Nephron (organoid): ENCODE measurements at regions not wholly inside any gene's neighbourhood (a gene's known extent, or its start where the extent isn't known, plus 50 kb on each side); places are given as distances from the start of the nearest gene placed in this dataset.
"Not testable (repeated sequence)": the region's sequence is repeated elsewhere in the genome, so short reads cannot be mapped to it uniquely, and the experiment has no call there.

Source experiments
- H3K27ac Mint-ChIP-seq, 3 experiments: 2 replicates each; pipeline ENCODE4 v1.8.0; 2020; ENCODE audit warnings: mixed read lengths in 3 of 3, mild to moderate bottlenecking in 2 of 3, moderate library complexity in 1 of 3
- H3K27me3 Mint-ChIP-seq: 2 replicates; pipeline ENCODE4 v1.8.0; 2021; ENCODE audit warnings: low read depth, mild to moderate bottlenecking, moderate library complexity, mixed read lengths
- H3K36me3 Mint-ChIP-seq: 2 replicates; pipeline ENCODE4 v1.8.0; 2020; ENCODE audit warnings: low read depth, mixed read lengths
- H3K4me1 Mint-ChIP-seq: 2 replicates; pipeline ENCODE4 v1.8.0; 2020; ENCODE audit warnings: mixed read lengths
- H3K4me3 Mint-ChIP-seq, 3 experiments: 2 replicates each; pipeline ENCODE4 v1.8.0; 2020; ENCODE audit warnings: mild to moderate bottlenecking in 3 of 3, mixed read lengths in 3 of 3, moderate library complexity in 2 of 3
- H3K9me3 Mint-ChIP-seq: 2 replicates; pipeline ENCODE4 v1.8.0; 2020; ENCODE audit warnings: mixed read lengths
- CTCF ChIP-seq, 3 experiments: fragments of 200-600 bp; sonication (generic); IDR thresholded peaks; one replicate each; pipeline ENCODE4 v1.5.0; 2021; ENCODE audit warnings: antibody characterized with exemption in 3 of 3; ENCODE audit not compliant: unreplicated experiment in 3 of 3

GRCh38 chr7:155237297-155237696, 60.4 kb upstream of the INSIG1 start:
- Mint-ChIP-seq H3K4me3 (no peak overlapping the region), H3K27me3 (no peaks in the 10 kb centered on the region), H3K4me1 (peaks cover 47% of the 10 kb centered on the region), H3K9me3 (no peaks in the 10 kb centered on the region), H3K36me3 (no peaks in the 10 kb centered on the region), H3K27ac (peak overlapping the region in 1 of 3 experiments; percentile 10)
- no peak for TF ChIP-seq CTCF (IDR thresholded peaks at IDR 0.05; ENCODE audit: unreplicated experiment in 3 of 3)

GRCh38 chr7:155237730-155238129, 59.9 kb upstream of the INSIG1 start:
- no peaks in the 10 kb centered on the region for H3K9me3 Mint-ChIP-seq
- no peaks in the 10 kb centered on the region for H3K27me3 Mint-ChIP-seq
- peaks cover 48% of the 10 kb centered on the region for H3K4me1 Mint-ChIP-seq
- no peak overlapping the region for H3K27ac Mint-ChIP-seq
- H3K36me3 Mint-ChIP-seq = no peaks in the 10 kb centered on the region
- H3K4me3 Mint-ChIP-seq = no peak overlapping the region
- TF ChIP-seq CTCF (IDR thresholded peaks at IDR 0.05; ENCODE audit: unreplicated experiment in 3 of 3) = no peak

- H3K27ac Mint-ChIP-seq = peak overlapping the region; percentile 44 to 79 (median 72)
- not testable (repeated sequence) for H3K27me3 Mint-ChIP-seq, H3K4me3 Mint-ChIP-seq, H3K9me3 Mint-ChIP-seq, H3K36me3 Mint-ChIP-seq
- peaks cover 41% of the 10 kb centered on the region for H3K4me1 Mint-ChIP-seq
Observed at GRCh38 chr7:155239431-155240087, 58.1 kb upstream of the INSIG1 start.

DNA sequence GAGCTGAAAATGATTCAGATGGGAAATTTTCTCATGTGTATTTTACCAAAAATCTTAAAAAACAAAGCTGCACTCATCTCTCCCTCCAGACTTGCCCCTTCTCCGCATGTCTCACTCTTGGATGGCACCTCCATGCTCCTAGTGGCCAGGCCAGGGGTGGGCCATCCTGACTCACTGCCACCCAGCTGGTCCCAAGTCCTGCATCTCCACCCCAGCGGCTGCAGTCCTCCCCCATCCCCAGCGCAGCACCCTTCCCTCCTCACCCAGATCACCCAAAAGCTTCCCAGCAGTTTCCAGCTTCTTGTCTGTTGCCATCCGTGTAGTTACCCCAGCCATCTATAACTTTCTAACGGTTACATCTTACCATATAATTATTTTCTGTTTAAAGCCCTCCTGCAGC, 53.0 kb upstream of the INSIG1 start:
- TF ChIP-seq CTCF (IDR thresholded peaks at IDR 0.05; ENCODE audit: unreplicated experiment in 3 of 3) = no peak
- Mint-ChIP-seq H3K4me3 (no peak overlapping the region), H3K36me3 (no peaks in the 10 kb centered on the region), H3K27me3 (peaks cover 8% of the 10 kb centered on the region), H3K9me3 (peaks cover 2% of the 10 kb centered on the region), H3K27ac (no peak overlapping the region), H3K4me1 (peaks cover 26% of the 10 kb centered on the region)

DNA sequence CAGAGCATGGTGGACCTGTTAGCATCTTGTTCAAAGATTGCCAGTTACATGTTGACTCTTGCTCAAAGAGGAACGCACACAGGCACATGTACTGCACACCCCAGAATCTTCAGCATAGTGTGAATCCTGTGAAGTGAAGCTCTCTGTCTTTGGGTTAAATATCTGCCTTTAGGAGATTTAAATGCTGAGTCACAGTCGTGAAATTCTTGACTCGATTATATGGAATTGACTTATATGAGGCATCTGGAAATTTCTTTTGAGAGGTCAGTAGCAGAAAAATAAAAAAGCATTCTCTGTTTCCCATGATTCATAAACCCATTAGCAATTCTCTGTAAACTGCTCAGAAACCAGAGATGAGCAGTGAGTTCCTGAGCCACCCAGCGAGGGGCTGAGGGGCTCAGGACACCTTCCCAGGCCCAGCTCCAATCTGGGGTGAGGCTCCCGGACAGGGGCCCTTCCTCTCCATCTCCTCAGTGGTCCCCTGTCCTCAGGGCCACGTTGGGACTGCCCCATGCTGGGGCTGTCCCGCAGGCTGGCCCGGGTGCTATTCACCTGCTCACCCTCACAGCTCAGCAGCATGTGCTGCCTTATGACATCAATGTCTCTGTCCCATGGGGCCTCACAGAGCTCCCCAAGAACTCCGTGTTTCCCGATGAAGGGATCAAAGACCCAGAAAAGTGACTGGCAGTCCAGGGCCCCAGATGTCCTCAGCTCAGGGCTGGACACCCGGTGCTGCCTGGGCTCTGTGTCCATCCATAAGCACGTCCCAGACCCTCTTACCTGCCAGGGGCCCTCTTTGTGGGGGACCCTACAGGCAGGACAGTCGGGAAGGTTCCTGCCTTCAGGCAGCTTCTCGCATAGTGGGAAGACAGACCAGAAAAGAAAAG, 50.0 kb upstream of the INSIG1 start:
- H3K36me3 Mint-ChIP-seq = no peaks in the 10 kb centered on the region
- H3K27ac Mint-ChIP-seq = no peak overlapping the region
- no peak for TF ChIP-seq CTCF (IDR thresholded peaks at IDR 0.05; ENCODE audit: unreplicated experiment in 3 of 3)
- H3K27me3 Mint-ChIP-seq = peaks cover 12% of the 10 kb centered on the region
- H3K4me1 Mint-ChIP-seq = peaks cover 17% of the 10 kb centered on the region
- peaks cover 2% of the 10 kb centered on the region for H3K9me3 Mint-ChIP-seq
- no peak overlapping the region for H3K4me3 Mint-ChIP-seq
